ENCODE measurements at regions not wholly inside any gene's neighbourhood (a gene's known extent, or its start where the extent isn't known, plus 50 kb on each side); places are given as distances from the start of the nearest gene placed in this dataset.

DNA sequence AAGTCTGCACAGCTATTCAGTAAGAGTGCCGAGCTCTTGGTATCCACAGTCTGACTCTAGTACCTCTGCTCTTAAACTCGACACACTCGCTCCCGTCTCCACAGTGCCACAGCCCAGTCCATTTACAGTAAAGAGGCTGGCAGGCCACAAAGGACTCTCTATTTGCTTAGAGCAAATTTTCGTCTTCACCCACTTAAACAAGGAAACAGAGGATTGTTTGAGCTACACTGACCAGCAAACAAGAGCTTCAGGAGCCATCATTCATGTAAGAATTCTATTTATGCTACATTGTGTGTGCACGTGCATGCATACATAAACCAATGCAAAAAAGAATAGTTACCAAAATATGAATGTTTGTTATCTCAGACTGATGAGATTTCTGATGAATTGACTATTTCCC lies 290.2 kb downstream of the USP46 start:
- H3K36me3 Mint-ChIP-seq (ENCODE audit: insufficient read depth, unreplicated experiment), result no peaks in the 10 kb centered on the region
- CTCF ChIA-PET, result no interaction called here
- no peak overlapping the region for H3K27ac Mint-ChIP-seq (ENCODE audit: unreplicated experiment)
- no peaks in the 10 kb centered on the region for H3K9me3 Mint-ChIP-seq (ENCODE audit: low read depth, unreplicated experiment)
- H3K27me3 Mint-ChIP-seq (ENCODE audit: unreplicated experiment), result peaks cover 27% of the 10 kb centered on the region
- no peak for TF ChIP-seq CTCF (IDR thresholded peaks at IDR 0.05; ENCODE audit: unreplicated experiment)
- intact Hi-C loops (cut with micrococcal nuclease; ENCODE audit: unreplicated experiment), result no loop called here
- no peak overlapping the region for H3K4me3 Mint-ChIP-seq (ENCODE audit: low read depth, unreplicated experiment)
- DNase-seq, result no peak
- H3K4me1 Mint-ChIP-seq (ENCODE audit: low read depth, unreplicated experiment), result no peaks in the 10 kb centered on the region
- BruUV-seq (replicated peaks), result no TSS peak

DNA sequence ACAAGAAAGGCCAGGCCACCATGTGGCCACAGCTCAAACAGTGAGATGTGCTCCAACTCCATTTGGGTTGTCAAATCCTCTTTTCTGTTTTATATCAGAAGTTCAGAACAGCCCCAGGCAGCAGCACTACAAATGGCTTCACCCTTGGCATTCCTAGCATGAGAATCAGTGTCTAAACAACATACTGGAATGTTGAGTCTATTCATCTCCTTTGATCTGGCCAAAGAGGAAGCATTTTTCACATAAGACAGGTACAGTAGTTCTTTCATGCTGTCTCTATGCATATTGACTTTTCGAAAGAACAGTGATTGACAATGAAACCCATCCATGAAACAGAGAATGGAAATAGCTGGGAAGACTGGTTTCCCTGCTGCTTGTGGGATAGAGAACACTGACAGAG lies 289.5 kb downstream of the USP46 start:
- no TSS peak for BruUV-seq (replicated peaks)
- H3K4me3 Mint-ChIP-seq (ENCODE audit: low read depth, unreplicated experiment), result no peak overlapping the region
- no peak for DNase-seq
- H3K4me1 Mint-ChIP-seq (ENCODE audit: low read depth, unreplicated experiment), result no peaks in the 10 kb centered on the region
- CTCF ChIA-PET, result interaction anchor here (0.6 kb wide), 1 partner anchor 1516 kb away, joined by 3 read pairs; no protein-coding TSS in a partner anchor
- H3K27ac Mint-ChIP-seq (ENCODE audit: unreplicated experiment), result no peak overlapping the region
- H3K9me3 Mint-ChIP-seq (ENCODE audit: low read depth, unreplicated experiment), result no peaks in the 10 kb centered on the region
- intact Hi-C loops (cut with micrococcal nuclease; ENCODE audit: unreplicated experiment), result loop anchor here (10.0 kb wide), 1 partner anchor 135 kb away; no protein-coding TSS in a partner anchor
- TF ChIP-seq CTCF (IDR thresholded peaks at IDR 0.05; ENCODE audit: unreplicated experiment), result no peak
- H3K27me3 Mint-ChIP-seq (ENCODE audit: unreplicated experiment), result peaks cover 27% of the 10 kb centered on the region
- H3K36me3 Mint-ChIP-seq (ENCODE audit: insufficient read depth, unreplicated experiment), result no peaks in the 10 kb centered on the region

- H3K4me1 Mint-ChIP-seq (ENCODE audit: low read depth, unreplicated experiment), result no peaks in the 10 kb centered on the region
- no peak overlapping the region for H3K27ac Mint-ChIP-seq (ENCODE audit: unreplicated experiment)
- intact Hi-C loops (cut with micrococcal nuclease; ENCODE audit: unreplicated experiment), result loop anchor here (10.0 kb wide), 1 partner anchor 136 kb away; no protein-coding TSS in a partner anchor
- DNase-seq, result no peak
- H3K4me3 Mint-ChIP-seq (ENCODE audit: low read depth, unreplicated experiment), result no peak overlapping the region
- CTCF ChIA-PET, result no interaction called here
- BruUV-seq (replicated peaks), result no TSS peak
- no peaks in the 10 kb centered on the region for H3K9me3 Mint-ChIP-seq (ENCODE audit: low read depth, unreplicated experiment)
- no peak for TF ChIP-seq CTCF (IDR thresholded peaks at IDR 0.05; ENCODE audit: unreplicated experiment)
- H3K36me3 Mint-ChIP-seq (ENCODE audit: insufficient read depth, unreplicated experiment), result no peaks in the 10 kb centered on the region
- H3K27me3 Mint-ChIP-seq (ENCODE audit: unreplicated experiment), result peaks cover 23% of the 10 kb centered on the region
These were observed 288.5 kb downstream of the USP46 start for GRCh38 chr4:52370576-52370975.

DNA sequence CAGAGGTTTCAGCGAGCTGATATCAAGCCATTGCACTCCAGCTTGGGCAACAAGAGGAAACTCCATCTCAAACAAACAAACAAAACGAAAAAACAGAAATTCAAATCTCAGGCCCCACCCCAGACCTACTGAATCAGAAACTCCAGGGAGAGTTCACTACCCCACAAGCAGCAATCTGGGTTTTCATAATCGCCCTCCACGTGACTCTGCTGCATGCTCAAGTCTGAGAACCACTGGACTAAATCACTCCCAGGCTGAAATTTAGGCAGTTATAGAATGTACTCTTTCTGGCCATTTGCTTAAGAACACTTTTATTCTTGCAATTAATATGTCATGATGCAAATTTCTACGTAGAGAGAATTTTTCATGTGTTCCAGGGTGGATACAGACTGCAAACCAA lies 287.3 kb downstream of the USP46 start:
- Mint-ChIP-seq H3K4me3 (ENCODE audit: low read depth, unreplicated experiment) (no peak overlapping the region), H3K9me3 (ENCODE audit: low read depth, unreplicated experiment) (no peaks in the 10 kb centered on the region), H3K4me1 (ENCODE audit: low read depth, unreplicated experiment) (no peaks in the 10 kb centered on the region), H3K27ac (ENCODE audit: unreplicated experiment) (no peak overlapping the region), H3K36me3 (ENCODE audit: insufficient read depth, unreplicated experiment) (no peaks in the 10 kb centered on the region), H3K27me3 (ENCODE audit: unreplicated experiment) (peaks cover 14% of the 10 kb centered on the region)
- DNase-seq, result no peak
- BruUV-seq (replicated peaks), result no TSS peak
- TF ChIP-seq CTCF (IDR thresholded peaks at IDR 0.05; ENCODE audit: unreplicated experiment), result no peak
- CTCF ChIA-PET, result no interaction called here
- intact Hi-C loops (cut with micrococcal nuclease; ENCODE audit: unreplicated experiment), result loop anchor here (10.0 kb wide), 1 partner anchor 137 kb away; no protein-coding TSS in a partner anchor
